ENCODE measurements at regions not wholly inside any gene's neighbourhood (a gene's known extent, or its start where the extent isn't known, plus 50 kb on each side); places are given as distances from the start of the nearest gene placed in this dataset.

DNA sequence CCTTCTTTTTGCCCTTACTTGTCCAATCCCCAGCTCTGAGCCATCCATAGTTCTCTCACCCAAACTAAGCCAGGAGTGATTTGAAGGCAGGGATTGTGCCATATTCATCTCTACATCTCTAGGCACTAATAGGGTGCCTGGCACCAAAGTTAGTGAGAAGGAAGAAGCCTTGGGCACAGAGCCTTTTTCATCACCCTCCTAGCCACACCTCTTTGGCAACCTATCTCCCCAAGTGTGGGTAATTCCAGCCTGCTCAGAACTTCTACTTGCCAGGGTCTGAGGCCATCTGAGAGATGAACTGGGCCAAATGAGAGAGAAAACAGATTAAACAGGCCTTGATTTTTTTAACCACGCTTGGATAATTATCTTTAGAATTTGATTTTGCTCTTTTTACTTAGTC is 61.3 kb downstream of the PHLDA1 start:
- Histone ChIP-seq H3K4me2 (ENCODE audit: insufficient read depth, low read length) (no peak overlapping the region), H3K4me3 (no peak overlapping the region), H4K20me1 (replicated peaks; ENCODE audit: control insufficient read depth, insufficient read depth, low read length) (no peaks in the 10 kb centered on the region), H2AFZ (ENCODE audit: low read depth, low read length) (no peak overlapping the region), H3K4me1 (replicated peaks in 1 of 2; ENCODE audit: control insufficient read depth in 2 of 2, insufficient read depth in 2 of 2, low read length in 2 of 2) (no peaks in the 10 kb centered on the region), H3K36me3 (ENCODE audit: control insufficient read depth, insufficient read depth, low read length) (no peaks in the 10 kb centered on the region), H3K27me3 (ENCODE audit: control insufficient read depth in 2 of 2, insufficient read depth in 2 of 2, low read length in 2 of 2) (no peaks in the 10 kb centered on the region), H3K9me3 (replicated peaks; ENCODE audit: control insufficient read depth, insufficient read depth, low read depth, low read length) (no peaks in the 10 kb centered on the region), H3K79me2 (ENCODE audit: control insufficient read depth, insufficient read depth, low read length) (no peaks in the 10 kb centered on the region), H3K27ac (ENCODE audit: extremely low read depth, low read depth, low read length) (no peak overlapping the region), H3K9me1 (ENCODE audit: control insufficient read depth, insufficient read depth, low read length) (no peaks in the 10 kb centered on the region), H3K9ac (ENCODE audit: insufficient read depth in 1 of 2, low read depth in 2 of 2, low read length in 2 of 2) (no peak overlapping the region)
- DNase-seq (ENCODE audit: extremely low read depth in 1 of 4, low spot score in 3 of 4), result no peak
- ATAC-seq, result no peak
- ChIA-PET CTCF (ENCODE audit: low intra/inter-chr PET ratio) (no interaction called here), POLR2A (no interaction called here)
- 0% methylated on average over 1 of the region's 1 CpG for WGBS (ENCODE audit: insufficient coverage, low coverage, missing lambda C conversion rate)
- intact Hi-C loops (cut with micrococcal nuclease) (no loop called here), in situ Hi-C loops (cut with MboI) (no loop called here)
- FAIRE-seq, result no peak
- no TSS peak for BruUV-seq (replicated peaks)
- TF ChIP-seq MAZ (CRISPR knock-in tag; conservative IDR thresholded peaks at IDR 0.05 in 1 of 2, IDR thresholded peaks at IDR 0.05 in 1 of 2), result no peak
- no peak for TF ChIP-seq CREBBP (IDR thresholded peaks at IDR 0.05; ENCODE audit: low read depth, low read length)
- TF ChIP-seq, protein P1, sequence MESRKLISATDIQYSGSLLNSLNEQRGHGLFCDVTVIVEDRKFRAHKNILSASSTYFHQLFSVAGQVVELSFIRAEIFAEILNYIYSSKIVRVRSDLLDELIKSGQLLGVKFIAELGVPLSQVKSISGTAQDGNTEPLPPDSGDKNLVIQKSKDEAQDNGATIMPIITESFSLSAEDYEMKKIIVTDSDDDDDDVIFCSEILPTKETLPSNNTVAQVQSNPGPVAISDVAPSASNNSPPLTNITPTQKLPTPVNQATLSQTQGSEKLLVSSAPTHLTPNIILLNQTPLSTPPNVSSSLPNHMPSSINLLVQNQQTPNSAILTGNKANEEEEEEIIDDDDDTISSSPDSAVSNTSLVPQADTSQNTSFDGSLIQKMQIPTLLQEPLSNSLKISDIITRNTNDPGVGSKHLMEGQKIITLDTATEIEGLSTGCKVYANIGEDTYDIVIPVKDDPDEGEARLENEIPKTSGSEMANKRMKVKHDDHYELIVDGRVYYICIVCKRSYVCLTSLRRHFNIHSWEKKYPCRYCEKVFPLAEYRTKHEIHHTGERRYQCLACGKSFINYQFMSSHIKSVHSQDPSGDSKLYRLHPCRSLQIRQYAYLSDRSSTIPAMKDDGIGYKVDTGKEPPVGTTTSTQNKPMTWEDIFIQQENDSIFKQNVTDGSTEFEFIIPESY (CRISPR knock-in tag; IDR thresholded peaks at IDR 0.05), result no peak
- no peak for TF ChIP-seq HOXB6 (CRISPR knock-in tag; IDR thresholded peaks at IDR 0.05; ENCODE audit: borderline replicate concordance)
- no peak for TF ChIP-seq ZBTB1 (CRISPR knock-in tag; IDR thresholded peaks at IDR 0.05; ENCODE audit: borderline replicate concordance, low read depth)
- no peak for TF ChIP-seq HLTF (IDR thresholded peaks at IDR 0.05)
- no peak for TF ChIP-seq TAF7 (tag; IDR thresholded peaks at IDR 0.05)
- no peak for TF ChIP-seq PCBP1 (IDR thresholded peaks at IDR 0.05; ENCODE audit: low read depth, low read length, poor library complexity, severe bottlenecking)
- no peak for TF ChIP-seq TEAD2 (tag; IDR thresholded peaks at IDR 0.05)
- no peak for TF ChIP-seq TRIM25 (IDR thresholded peaks at IDR 0.05; ENCODE audit: borderline replicate concordance)
- no peak for TF ChIP-seq MTA3 (IDR thresholded peaks at IDR 0.05; ENCODE audit: borderline replicate concordance)
- no peak for TF ChIP-seq ZNF217 (CRISPR knock-in tag; IDR thresholded peaks at IDR 0.05)
- no peak for TF ChIP-seq HINFP (tag; conservative IDR thresholded peaks at IDR 0.05; ENCODE audit: low read depth)
- no peak for TF ChIP-seq TAF9B (IDR thresholded peaks at IDR 0.05; ENCODE audit: partially characterized antibody)
- no peak for TF ChIP-seq TSHZ1 (CRISPR knock-in tag; IDR thresholded peaks at IDR 0.05)
